K562 (cell line): ENCODE measurements at regions not wholly inside any gene's neighbourhood (a gene's known extent, or its start where the extent isn't known, plus 50 kb on each side); places are given as distances from the start of the nearest gene placed in this dataset.

Source experiments
- ATAC-seq: fragments of 200-7000 bp; cut with Tn5 transposase; 3 replicates; pipeline ENCODE4 v1.9.1; 2020; ENCODE audit warnings: moderate library complexity
- BruUV-seq: library from RNA; stranded (reverse); fragments of 400-500 nt; replicated peaks from 2 replicates; lab custom pipeline; 2021; lab: Mats Ljungman, UMichigan
- CTCF ChIA-PET: fragments of 300-600 bp; formaldehyde crosslinking; extraction: SDS; loops from one replicate; lab custom pipeline; 2021; ENCODE audit warnings: low intra/inter-chr PET ratio; lab: Yijun Ruan, JAX
- POLR2A ChIA-PET: fragments of 300-600, 350-650 bp; sonication (Branson Sonifier 250); formaldehyde crosslinking; extraction: SDS; loops from one replicate; lab custom pipeline; 2021; ENCODE audit warnings: antibody characterized with exemption, inconsistent platforms; lab: Yijun Ruan, JAX
- DNase-seq, 4 experiments: peaks; one replicate each; pipeline versions ENCODE4 v3.0.0 to v3.0.0-alpha.2; 2011 to 2018; ENCODE audit warnings: low spot score in 3 of 4, mixed read lengths in 3 of 4; ENCODE audit errors: extremely low read depth in 1 of 4
- FAIRE-seq: peaks from 2 replicates; lab custom pipeline; 2011; peaks lifted over from hg19 to GRCh38; lab: Jason Lieb, UNC
- H2AFZ ChIP-seq: 2 replicates; pipeline ENCODE4 v1.6.0; 2011; ENCODE audit warnings: low read depth, low read length, control low read depth, inconsistent platforms
- H3K27ac ChIP-seq: fragments of 200-600 bp; 3 replicates; pipeline ENCODE4 v1.8.0; 2011; ENCODE audit warnings: low read depth, mild to moderate bottlenecking, control low read depth, inconsistent platforms, low read length, moderate library complexity, mixed read lengths; ENCODE audit errors: extremely low read depth
- H3K27me3 ChIP-seq, 2 experiments: fragments of 300-600 bp in 1 of 2; 2 replicates in 1 of 2; 3 replicates in 1 of 2; pipeline versions ENCODE4 v1.6.0 to v1.8.0; 2011; ENCODE audit warnings: inconsistent platforms in 2 of 2, low read length in 2 of 2, mild to moderate bottlenecking in 1 of 2, mixed read lengths in 1 of 2, moderate library complexity in 1 of 2; ENCODE audit not compliant: control insufficient read depth in 2 of 2, insufficient read depth in 2 of 2
- H3K36me3 ChIP-seq: fragments of 300-600 bp; 3 replicates; pipeline ENCODE4 v1.8.0; 2011; ENCODE audit warnings: mild to moderate bottlenecking, low read length, inconsistent platforms; ENCODE audit not compliant: control insufficient read depth, insufficient read depth
- H3K4me1 ChIP-seq, 2 experiments: fragments of 200-600 bp in 1 of 2; replicated peaks in 1 of 2; 2 replicates in 1 of 2; 3 replicates in 1 of 2; pipeline versions ENCODE4 v1.5.1 to v1.8.0; 2011; ENCODE audit warnings: inconsistent platforms in 2 of 2, low read length in 2 of 2, mild to moderate bottlenecking in 1 of 2, mixed read lengths in 1 of 2, moderate library complexity in 1 of 2; ENCODE audit not compliant: control insufficient read depth in 2 of 2, insufficient read depth in 2 of 2
- H3K4me2 ChIP-seq: 2 replicates; pipeline ENCODE4 v1.6.1; 2011; ENCODE audit warnings: low read length, control low read depth, inconsistent platforms, mixed read lengths; ENCODE audit not compliant: insufficient read depth
- H3K4me3 ChIP-seq: fragments of 200-600 bp; sonication (generic), shearing (Covaris generic); 2 replicates; pipeline ENCODE4 v1.5.1; 2016; ENCODE audit warnings: control low read depth, inconsistent platforms
- H3K79me2 ChIP-seq: fragments of 200-600 bp; 3 replicates; pipeline ENCODE4 v1.8.0; 2011; ENCODE audit warnings: low read length, inconsistent platforms; ENCODE audit not compliant: control insufficient read depth, insufficient read depth
- H3K9ac ChIP-seq, 2 experiments: 2 replicates each; pipeline versions ENCODE4 v1.6.0 to v1.6.1; 2011; ENCODE audit warnings: low read depth in 2 of 2, low read length in 2 of 2, control low read depth in 1 of 2, inconsistent platforms in 1 of 2, mild to moderate bottlenecking in 1 of 2, mixed read lengths in 1 of 2; ENCODE audit not compliant: insufficient read depth in 1 of 2
- H3K9me1 ChIP-seq: one replicate; pipeline ENCODE4 v1.6.0; 2011; ENCODE audit warnings: inconsistent platforms, mild to moderate bottlenecking, low read length, moderate library complexity; ENCODE audit not compliant: control insufficient read depth, insufficient read depth
- H3K9me3 ChIP-seq: replicated peaks from 2 replicates; pipeline ENCODE4 v1.5.1; 2011; ENCODE audit warnings: low read depth, low read length, inconsistent platforms; ENCODE audit not compliant: control insufficient read depth, insufficient read depth
- H4K20me1 ChIP-seq: replicated peaks from 2 replicates; pipeline ENCODE4 v1.6.1; 2011; ENCODE audit warnings: low read length, inconsistent platforms, mixed read lengths; ENCODE audit not compliant: control insufficient read depth, insufficient read depth
- ATF3 ChIP-seq, 2 experiments: fragments of 450-650 bp in 1 of 2; sonication (generic) in 1 of 2; formaldehyde crosslinking in 1 of 2; IDR thresholded peaks in 1 of 2; conservative IDR thresholded peaks in 1 of 2; 2 replicates each; pipeline versions ENCODE4 v1.6.1 to v1.8.1; 2016 to 2023; ENCODE audit warnings: mild to moderate bottlenecking in 2 of 2, moderate library complexity in 2 of 2, inconsistent platforms in 1 of 2, missing genetic modification reagents in 1 of 2
- ESRRA ChIP-seq: fragments of 450-650 bp; IDR thresholded peaks from 2 replicates; pipeline ENCODE4 v1.6.1; 2014; ENCODE audit warnings: low read depth, mild to moderate bottlenecking, moderate library complexity, borderline replicate concordance
- FOXA3 ChIP-seq, 2 experiments: fragments of 450-650 bp in 1 of 2; sonication (generic) in 1 of 2; formaldehyde crosslinking; IDR thresholded peaks in 1 of 2; conservative IDR thresholded peaks in 1 of 2; 2 replicates each; pipeline versions ENCODE4 v1.4.0 to v1.8.0; 2020 to 2022; ENCODE audit warnings: mild to moderate bottlenecking in 2 of 2, missing genetic modification reagents in 1 of 2
- FOXK2 ChIP-seq, 2 experiments: fragments of 450-650 bp; IDR thresholded peaks in 1 of 2; conservative IDR thresholded peaks in 1 of 2; 2 replicates each; pipeline ENCODE4 v1.6.1; 2016; ENCODE audit warnings: low read depth in 2 of 2, mild to moderate bottlenecking in 1 of 2
- HMBOX1 ChIP-seq: sonication (generic); IDR thresholded peaks from 2 replicates; pipeline ENCODE4 v1.6.1; 2016
- HSF4 ChIP-seq: fragments of 250-450 bp; sonication (Bioruptor Pico); IDR thresholded peaks from 2 replicates; pipeline ENCODE4 v2.1.2; 2022; ENCODE audit warnings: mild to moderate bottlenecking, moderate library complexity, borderline replicate concordance
- JUND ChIP-seq, 2 experiments: IDR thresholded peaks; 2 replicates in 1 of 2; 3 replicates in 1 of 2; pipeline ENCODE4 v1.6.1; 2011; ENCODE audit warnings: borderline replicate concordance in 2 of 2, low read depth in 2 of 2, low read length in 2 of 2, improper control_type of control experiment in 1 of 2, missing biosample characterization in 1 of 2, missing genetic modification characterization in 1 of 2, missing genetic modification reagents in 1 of 2
- MEIS2 ChIP-seq: fragments of 450-650 bp; IDR thresholded peaks from 2 replicates; pipeline ENCODE4 v1.6.1; 2014; ENCODE audit warnings: mild to moderate bottlenecking; ENCODE audit not compliant: partially characterized antibody
- PBX2 ChIP-seq, 2 experiments: IDR thresholded peaks in 1 of 2; conservative IDR thresholded peaks in 1 of 2; 2 replicates each; pipeline ENCODE4 v1.6.1; 2016; ENCODE audit warnings: low read depth in 2 of 2, mild to moderate bottlenecking in 1 of 2, missing compliant biosample characterization in 1 of 2, missing genetic modification characterization in 1 of 2, moderate library complexity in 1 of 2
- SOX6 ChIP-seq: fragments of 450-650 bp; IDR thresholded peaks from 2 replicates; pipeline ENCODE4 v1.6.1; 2014; ENCODE audit warnings: mild to moderate bottlenecking
- SREBF1 ChIP-seq: fragments of 150-350 bp; IDR thresholded peaks from 2 replicates; pipeline ENCODE4 v1.6.1; 2014; ENCODE audit warnings: antibody characterized with exemption, low read depth, low read length, borderline replicate concordance
- WGBS: fragments of 100-300 bp; shearing (Covaris generic); methylation state at CpG from one replicate; pipeline ENCODE4 v1.1.6; 2016; ENCODE audit warnings: low coverage, mixed read lengths; ENCODE audit not compliant: insufficient coverage; ENCODE audit errors: missing lambda C conversion rate; 5-methylcytosine and 5-hydroxymethylcytosine counted together
- in situ Hi-C: fragments of 300-500 bp; cut with MboI; formaldehyde crosslinking; loops from 4 replicates; pipeline ENCODE4 v1.15.0; 2018; ENCODE audit warnings: inconsistent platforms, mixed read lengths
- intact Hi-C: fragments of 100-400 bp; cut with micrococcal nuclease; formaldehyde crosslinking; loops from 2 replicates; pipeline ENCODE4 v1.14.2; 2022

GRCh38 chr15:56866803-56867202, 51.6 kb upstream of the TCF12 start:
- Histone ChIP-seq H3K9me1 (no peaks in the 10 kb centered on the region), H3K79me2 (no peaks in the 10 kb centered on the region)
- no TSS peak for BruUV-seq
- WGBS: 19% methylated on average over 4 of the region's 4 CpGs
- peak; percentile 90 for TF ChIP-seq ESRRA
- TF ChIP-seq SOX6: peak; percentile 74
- peak; percentile 75 for TF ChIP-seq MEIS2
- TF ChIP-seq HMBOX1: no peak
- peak; percentile 73 for TF ChIP-seq ATF3 (IDR thresholded peaks at IDR 0.05)
- no peak for TF ChIP-seq ATF3 (CRISPR knock-in tag; conservative IDR thresholded peaks at IDR 0.05)
- no peak for TF ChIP-seq HSF4 (CRISPR knock-in tag)
- TF ChIP-seq SREBF1: no peak
- no peak for TF ChIP-seq PBX2 (CRISPR knock-in tag; IDR thresholded peaks at IDR 0.05; ENCODE audit: low read depth)
- peak; percentile 35; the same call in 1 of the 2 replicates for TF ChIP-seq PBX2 (tag; conservative IDR thresholded peaks at IDR 0.05; ENCODE audit: low read depth)
- peak; percentile 44; the same call in 1 of the 2 replicates for TF ChIP-seq JUND (IDR thresholded peaks at IDR 0.05; ENCODE audit: borderline replicate concordance, low read depth, low read length)
- peak; percentile 68; the same call in 2 of the 3 replicates for TF ChIP-seq JUND (tag; IDR thresholded peaks at IDR 0.05; ENCODE audit: borderline replicate concordance, low read depth, low read length)
- TF ChIP-seq FOXK2 (conservative IDR thresholded peaks at IDR 0.05 in 1 of 2, IDR thresholded peaks at IDR 0.05 in 1 of 2; ENCODE audit: low read depth in 2 of 2): peak; percentile 71 to 79
- peak; percentile 47 to 65; a peak in 2 of 4 replicates for TF ChIP-seq FOXA3 (CRISPR knock-in tag; conservative IDR thresholded peaks at IDR 0.05 in 1 of 2, IDR thresholded peaks at IDR 0.05 in 1 of 2)
- TF ChIP-seq, all 486 proteins: peak for 8
- ATAC-seq (peak; percentile 46; the same call in 2 of the 3 replicates), FAIRE-seq (peak; percentile 49), DNase-seq (no peak)
- H4K20me1 ChIP-seq: no peaks in the 10 kb centered on the region
- H3K4me3 ChIP-seq: no peak overlapping the region
- no peaks in the 10 kb centered on the region for H3K9me3 ChIP-seq
- no peak overlapping the region for H2AFZ ChIP-seq
- H3K9ac ChIP-seq: no peak overlapping the region
- no peak overlapping the region for H3K4me2 ChIP-seq
- H3K4me1 ChIP-seq: no peaks in the 10 kb centered on the region
- H3K27ac ChIP-seq: no peak overlapping the region
- in situ Hi-C loops (no loop called here), intact Hi-C loops (loop anchor here (10.0 kb wide), 2 partner anchors 132 to 242 kb away; partner anchors contain the start of gene ZNF280D)
- CTCF ChIA-PET: interaction anchor here (0.7 kb wide), 1 partner anchor 136 kb away, joined by 3 read pairs; no protein-coding TSS in a partner anchor
- H3K27me3 ChIP-seq: no peaks in the 10 kb centered on the region
- no peaks in the 10 kb centered on the region for H3K36me3 ChIP-seq
- POLR2A ChIA-PET: no interaction called here
